ENCODE measurements at regions not wholly inside any gene's neighbourhood (a gene's known extent, or its start where the extent isn't known, plus 50 kb on each side); places are given as distances from the start of the nearest gene placed in this dataset.
A peak's percentile ranks its signal among the peaks of the same experiment; 100 is the strongest.

DNA sequence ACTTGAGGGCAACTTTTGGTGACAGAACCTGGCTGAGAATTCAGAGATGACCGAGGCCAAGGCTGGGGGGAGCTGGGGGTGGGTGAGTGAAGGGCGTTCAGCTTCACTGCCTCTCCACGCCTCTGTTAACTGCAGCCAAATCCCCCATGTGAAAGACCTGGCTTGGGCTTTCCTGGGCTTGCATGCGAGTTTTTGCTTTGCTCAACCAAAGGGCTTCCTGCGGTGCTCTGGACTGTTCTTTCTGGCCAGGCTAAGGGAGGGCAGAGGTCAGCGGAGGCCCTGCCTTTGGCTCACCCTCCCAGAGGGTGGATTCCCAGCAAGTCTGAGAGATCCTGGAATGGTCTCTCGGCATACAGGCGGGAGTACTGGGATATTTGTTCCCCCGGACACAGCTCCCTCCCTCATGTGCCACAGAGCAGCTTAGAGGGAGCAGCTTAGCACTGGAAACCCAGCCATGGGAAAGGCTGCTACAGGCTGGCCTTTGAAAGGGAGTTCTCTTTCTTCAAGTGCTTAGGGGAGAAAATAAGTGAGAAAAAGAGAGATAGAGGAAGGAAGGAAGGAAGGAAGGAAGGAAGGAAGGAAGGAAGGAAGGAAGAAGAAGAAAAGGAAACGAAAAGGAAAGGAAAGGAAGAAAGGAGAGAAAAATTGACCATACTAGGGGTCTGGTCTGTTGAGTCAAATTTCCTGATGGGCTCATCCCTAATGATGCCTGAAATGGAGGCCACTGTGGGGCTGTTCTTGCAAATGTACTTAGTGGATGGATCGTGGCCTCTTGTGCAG lies 158.8 kb downstream of the FGF18 start:
- H3K27me3 ChIP-seq (ENCODE audit: control insufficient read depth in 5 of 5, insufficient read depth in 4 of 5, low read length in 5 of 5), result peaks cover 0 to 8% (median 0%) of the 10 kb centered on the region in 5 donors

DNA sequence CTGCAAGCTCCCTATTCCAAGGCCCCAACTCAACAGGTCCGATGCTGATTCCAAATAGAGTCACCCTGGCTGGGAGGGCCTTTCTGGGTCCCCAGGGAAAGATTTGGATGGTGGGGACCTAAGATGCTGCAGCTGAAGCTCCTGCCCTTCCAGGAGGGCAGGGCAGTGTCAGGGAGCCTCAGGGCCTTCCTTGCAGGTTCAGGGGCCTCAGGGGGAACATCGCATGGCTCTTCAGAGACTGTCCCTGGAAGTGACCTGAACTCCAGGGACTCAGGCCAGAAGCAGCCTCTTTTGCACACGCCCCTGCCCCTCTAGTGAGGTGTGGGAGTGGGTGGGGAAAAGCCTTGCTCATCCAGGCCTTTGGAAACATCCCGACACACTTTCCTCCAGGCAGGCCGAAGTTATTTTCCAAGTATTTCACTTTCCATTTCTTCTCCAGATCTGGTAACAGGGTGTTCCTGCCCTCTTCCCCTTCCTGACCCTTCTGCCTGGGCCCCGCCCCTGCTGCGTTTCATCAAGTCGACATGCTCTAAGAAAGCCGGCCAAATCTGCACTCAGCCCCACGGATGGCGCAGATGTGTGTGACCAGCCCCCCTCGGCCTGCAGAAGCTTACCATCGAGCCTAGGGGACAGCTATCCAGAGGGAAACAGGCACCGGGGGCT lies 159.5 kb downstream of the FGF18 start:
- H3K36me3 ChIP-seq (ENCODE audit: control insufficient read depth in 5 of 5, insufficient read depth in 5 of 5, low read length in 5 of 5), result no peaks in the 10 kb centered on the region
- H3K4me1 ChIP-seq (ENCODE audit: control insufficient read depth in 5 of 5, insufficient read depth in 5 of 5, low read length in 5 of 5), result peaks cover 6 to 32% (median 21%) of the 10 kb centered on the region in 5 donors
- peaks cover 0 to 8% (median 0%) of the 10 kb centered on the region in 5 donors for H3K27me3 ChIP-seq (ENCODE audit: control insufficient read depth in 5 of 5, insufficient read depth in 4 of 5, low read length in 5 of 5)
- peak overlapping the region in 1 of 5 donors; percentile 27 for H3K9ac ChIP-seq (ENCODE audit: low read length in 5 of 5)
- peak overlapping the region; percentile 30 for H3K27ac ChIP-seq (ENCODE audit: low read depth, low read length)
- H3K4me3 ChIP-seq (ENCODE audit: low read depth in 1 of 5, low read length in 5 of 5), result no peak overlapping the region
- peaks cover 0 to 6% (median 2%) of the 10 kb centered on the region in 5 donors for H3K9me3 ChIP-seq (ENCODE audit: control insufficient read depth in 5 of 5, low read length in 5 of 5)

More for the DNA sequence above, 158.8 kb downstream of the FGF18 start:
- H3K9ac ChIP-seq (ENCODE audit: low read length in 5 of 5), result peak overlapping the region in 1 of 5 donors; percentile 27
- H3K4me1 ChIP-seq (ENCODE audit: control insufficient read depth in 5 of 5, insufficient read depth in 5 of 5, low read length in 5 of 5), result peaks cover 7 to 32% (median 21%) of the 10 kb centered on the region in 5 donors
- H3K27ac ChIP-seq (ENCODE audit: low read depth, low read length), result peak overlapping the region; percentile 30
- no peak overlapping the region for H3K4me3 ChIP-seq (ENCODE audit: low read depth in 1 of 5, low read length in 5 of 5)
- peaks cover 0 to 6% (median 2%) of the 10 kb centered on the region in 5 donors for H3K9me3 ChIP-seq (ENCODE audit: control insufficient read depth in 5 of 5, low read length in 5 of 5)
- H3K36me3 ChIP-seq (ENCODE audit: control insufficient read depth in 5 of 5, insufficient read depth in 5 of 5, low read length in 5 of 5), result no peaks in the 10 kb centered on the region

DNA sequence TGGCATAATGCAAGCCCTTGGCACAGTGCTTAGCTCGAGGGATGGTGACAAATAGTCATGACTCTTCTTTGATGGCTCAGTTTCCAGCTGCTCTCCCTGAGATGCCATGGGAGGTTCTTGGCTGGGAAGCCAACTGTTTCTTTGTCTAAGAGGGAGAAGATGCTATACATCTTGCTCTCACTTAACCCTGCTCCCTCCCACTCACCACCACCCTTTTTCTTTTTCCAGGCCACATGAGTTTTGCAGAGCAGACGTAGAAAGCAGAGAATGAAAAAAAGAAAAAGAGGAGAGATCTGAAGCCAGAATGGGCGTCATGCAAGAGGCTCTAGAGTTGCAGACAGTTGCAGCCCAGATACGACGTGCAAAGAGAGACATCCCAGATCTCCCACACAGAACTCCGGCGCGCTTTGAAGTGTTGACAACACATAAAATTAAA lies 160.5 kb downstream of the FGF18 start:
- Histone ChIP-seq H3K36me3 (ENCODE audit: control insufficient read depth in 5 of 5, insufficient read depth in 5 of 5, low read length in 5 of 5) (no peaks in the 10 kb centered on the region), H3K27me3 (ENCODE audit: control insufficient read depth in 5 of 5, insufficient read depth in 4 of 5, low read length in 5 of 5) (peaks cover 0 to 4% (median 0%) of the 10 kb centered on the region in 5 donors), H3K27ac (ENCODE audit: low read depth, low read length) (no peak overlapping the region), H3K4me1 (ENCODE audit: control insufficient read depth in 5 of 5, insufficient read depth in 5 of 5, low read length in 5 of 5) (peaks cover 4 to 32% (median 21%) of the 10 kb centered on the region in 5 donors), H3K4me3 (ENCODE audit: low read depth in 1 of 5, low read length in 5 of 5) (no peak overlapping the region), H3K9ac (ENCODE audit: low read length in 5 of 5) (no peak overlapping the region), H3K9me3 (ENCODE audit: control insufficient read depth in 5 of 5, low read length in 5 of 5) (peaks cover 0 to 6% (median 2%) of the 10 kb centered on the region in 5 donors)

DNA sequence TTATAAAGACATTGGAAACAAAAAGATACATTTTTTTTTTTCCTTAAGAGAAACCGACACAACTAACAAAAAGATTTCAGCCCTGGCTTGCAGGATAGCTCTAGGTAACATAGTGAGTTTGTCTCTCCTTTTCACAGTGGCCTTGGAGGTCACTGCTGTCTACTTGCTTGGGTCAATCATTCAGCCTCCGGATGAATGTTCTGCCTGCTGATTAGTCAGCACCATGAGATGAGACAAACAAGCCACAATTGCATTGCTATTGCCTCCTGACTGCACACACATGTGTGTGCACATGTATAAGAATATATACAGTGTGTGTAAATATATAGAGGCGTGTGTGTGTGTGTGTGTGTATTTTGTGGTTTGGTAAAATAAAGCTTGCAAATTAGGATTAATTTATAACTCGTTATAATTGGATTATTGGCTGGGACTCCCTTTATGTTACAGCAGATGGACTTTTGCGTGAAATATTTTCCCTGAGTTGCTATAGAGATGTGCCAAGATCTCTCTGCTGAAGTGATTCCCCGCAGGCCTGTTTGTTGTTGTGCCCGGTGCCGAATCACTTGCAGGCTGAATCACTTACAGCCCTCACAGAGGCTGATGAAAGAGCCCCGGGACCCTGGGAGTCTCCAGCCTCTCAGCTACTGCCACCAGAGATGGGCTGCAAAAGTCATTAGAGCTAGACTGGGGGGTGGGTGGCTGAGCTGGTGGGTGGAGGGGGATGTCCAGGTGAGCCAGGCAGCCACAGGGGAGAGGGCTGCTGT lies 161.2 kb downstream of the FGF18 start:
- H3K4me1 ChIP-seq (ENCODE audit: control insufficient read depth in 5 of 5, insufficient read depth in 5 of 5, low read length in 5 of 5), result peaks cover 4 to 32% (median 21%) of the 10 kb centered on the region in 5 donors
- peaks cover 0 to 5% (median 2%) of the 10 kb centered on the region in 5 donors for H3K9me3 ChIP-seq (ENCODE audit: control insufficient read depth in 5 of 5, low read length in 5 of 5)
- no peaks in the 10 kb centered on the region for H3K36me3 ChIP-seq (ENCODE audit: control insufficient read depth in 5 of 5, insufficient read depth in 5 of 5, low read length in 5 of 5)
- peaks cover 0 to 4% (median 0%) of the 10 kb centered on the region in 5 donors for H3K27me3 ChIP-seq (ENCODE audit: control insufficient read depth in 5 of 5, insufficient read depth in 4 of 5, low read length in 5 of 5)
- no peak overlapping the region for H3K4me3 ChIP-seq (ENCODE audit: low read depth in 1 of 5, low read length in 5 of 5)
- H3K9ac ChIP-seq (ENCODE audit: low read length in 5 of 5), result no peak overlapping the region
- H3K27ac ChIP-seq (ENCODE audit: low read depth, low read length), result no peak overlapping the region

DNA sequence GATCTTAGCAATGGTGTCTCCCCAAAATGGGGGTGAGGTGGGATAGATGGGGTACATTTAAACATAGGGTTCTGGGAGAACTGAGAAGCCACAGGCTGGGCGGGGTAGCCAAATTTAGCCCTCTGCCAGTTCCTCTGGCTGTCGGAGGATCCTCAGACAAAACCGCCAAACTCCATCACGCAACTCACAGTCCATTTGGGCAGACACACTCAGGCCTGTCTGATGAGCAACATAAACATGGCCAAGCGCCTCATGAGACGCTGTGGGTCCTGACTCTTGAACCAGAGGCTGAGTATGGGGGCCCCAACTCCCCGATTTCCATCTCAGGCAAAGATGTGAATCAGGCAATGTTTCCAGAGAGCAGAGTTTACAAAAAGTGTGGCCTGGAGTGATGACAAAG lies 162.3 kb downstream of the FGF18 start:
- Histone ChIP-seq H3K4me1 (ENCODE audit: control insufficient read depth in 5 of 5, insufficient read depth in 5 of 5, low read length in 5 of 5) (peaks cover 4 to 32% (median 21%) of the 10 kb centered on the region in 5 donors), H3K4me3 (ENCODE audit: low read depth in 1 of 5, low read length in 5 of 5) (no peak overlapping the region)

DNA sequence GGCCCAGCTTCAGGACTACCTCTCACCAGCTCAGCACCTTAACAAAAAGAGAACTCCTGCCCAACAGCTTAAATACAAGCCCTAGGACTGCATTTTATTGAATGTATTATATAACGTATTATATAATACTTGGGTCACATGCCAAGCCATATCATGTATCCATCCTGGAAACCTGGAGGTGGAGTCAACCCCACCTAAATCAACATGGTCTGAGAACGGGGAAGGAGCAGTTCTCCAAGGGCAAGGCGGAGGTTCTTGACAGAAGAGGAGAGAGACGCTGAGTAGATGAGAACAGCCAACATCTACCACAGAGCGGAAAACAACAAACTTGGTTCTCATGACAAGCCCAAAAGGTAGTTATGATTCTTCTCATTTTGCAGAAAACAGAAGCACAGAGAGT lies 163.4 kb downstream of the FGF18 start:
- Histone ChIP-seq H3K9me3 (ENCODE audit: control insufficient read depth in 5 of 5, low read length in 5 of 5) (no peaks in the 10 kb centered on the region), H3K27ac (ENCODE audit: low read depth, low read length) (no peak overlapping the region), H3K36me3 (ENCODE audit: control insufficient read depth in 5 of 5, insufficient read depth in 5 of 5, low read length in 5 of 5) (no peaks in the 10 kb centered on the region), H3K9ac (ENCODE audit: low read length in 5 of 5) (no peak overlapping the region), H3K4me1 (ENCODE audit: control insufficient read depth in 5 of 5, insufficient read depth in 5 of 5, low read length in 5 of 5) (peaks cover 4 to 31% (median 16%) of the 10 kb centered on the region in 5 donors), H3K4me3 (ENCODE audit: low read depth in 1 of 5, low read length in 5 of 5) (no peak overlapping the region), H3K27me3 (ENCODE audit: control insufficient read depth in 5 of 5, insufficient read depth in 4 of 5, low read length in 5 of 5) (peaks cover 0 to 4% (median 0%) of the 10 kb centered on the region in 5 donors)

More for the DNA sequence above, 162.3 kb downstream of the FGF18 start:
- H3K9ac ChIP-seq (ENCODE audit: low read length in 5 of 5), result no peak overlapping the region
- peaks cover 0 to 4% (median 0%) of the 10 kb centered on the region in 5 donors for H3K27me3 ChIP-seq (ENCODE audit: control insufficient read depth in 5 of 5, insufficient read depth in 4 of 5, low read length in 5 of 5)
- H3K36me3 ChIP-seq (ENCODE audit: control insufficient read depth in 5 of 5, insufficient read depth in 5 of 5, low read length in 5 of 5), result no peaks in the 10 kb centered on the region
- no peak overlapping the region for H3K27ac ChIP-seq (ENCODE audit: low read depth, low read length)
- no peaks in the 10 kb centered on the region for H3K9me3 ChIP-seq (ENCODE audit: control insufficient read depth in 5 of 5, low read length in 5 of 5)

DNA sequence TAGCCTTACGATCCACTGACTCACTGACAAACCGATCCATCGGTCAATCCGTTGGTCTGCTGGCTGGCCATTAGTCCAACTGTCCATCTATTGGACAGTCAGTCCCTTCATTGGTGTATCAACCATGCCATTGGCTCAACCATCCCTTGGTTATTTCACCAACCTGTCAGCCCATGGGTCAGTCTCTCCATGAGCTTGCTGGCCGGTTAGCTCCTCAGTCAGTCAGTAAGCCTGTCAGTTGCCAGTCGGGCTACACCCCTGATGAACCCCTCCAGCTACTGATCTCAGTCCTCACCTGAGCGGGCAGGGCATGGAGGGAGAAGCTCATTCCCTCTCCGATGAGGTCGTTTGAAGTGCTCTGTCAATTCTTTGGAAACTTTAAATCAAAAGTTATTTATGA lies 166.5 kb downstream of the FGF18 start:
- no peak overlapping the region for H3K9ac ChIP-seq (ENCODE audit: low read length in 5 of 5)
- H3K27me3 ChIP-seq (ENCODE audit: control insufficient read depth in 5 of 5, insufficient read depth in 4 of 5, low read length in 5 of 5), result peaks cover 0 to 3% (median 0%) of the 10 kb centered on the region in 5 donors
- peaks cover 0 to under 1% (median 0%) of the 10 kb centered on the region in 5 donors for H3K4me1 ChIP-seq (ENCODE audit: control insufficient read depth in 5 of 5, insufficient read depth in 5 of 5, low read length in 5 of 5)
- H3K27ac ChIP-seq (ENCODE audit: low read depth, low read length), result no peak overlapping the region
- no peaks in the 10 kb centered on the region for H3K36me3 ChIP-seq (ENCODE audit: control insufficient read depth in 5 of 5, insufficient read depth in 5 of 5, low read length in 5 of 5)
- H3K9me3 ChIP-seq (ENCODE audit: control insufficient read depth in 5 of 5, low read length in 5 of 5), result no peaks in the 10 kb centered on the region
- no peak overlapping the region for H3K4me3 ChIP-seq (ENCODE audit: low read depth in 1 of 5, low read length in 5 of 5)

DNA sequence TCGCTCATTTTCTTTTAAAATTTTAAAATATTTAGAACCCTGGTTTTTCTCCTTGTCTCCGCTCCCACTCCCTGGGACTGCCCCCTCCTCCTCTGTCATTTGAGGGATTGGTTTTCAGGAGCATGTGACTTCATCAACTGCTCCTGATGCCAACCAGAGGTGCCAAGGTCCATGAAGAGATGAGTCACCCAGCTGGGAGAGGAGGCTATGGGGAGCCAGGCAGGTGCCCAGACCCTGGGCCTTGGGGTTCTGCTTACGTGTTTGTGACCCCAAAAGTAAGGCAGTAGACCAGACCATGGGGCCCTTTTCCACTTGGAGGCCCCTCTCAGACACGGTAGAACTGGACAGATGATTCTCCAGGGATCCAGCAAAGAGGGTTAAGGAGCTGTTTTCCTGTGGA lies 167.0 kb downstream of the FGF18 start:
- Histone ChIP-seq H3K4me3 (ENCODE audit: low read depth in 1 of 5, low read length in 5 of 5) (no peak overlapping the region), H3K36me3 (ENCODE audit: control insufficient read depth in 5 of 5, insufficient read depth in 5 of 5, low read length in 5 of 5) (no peaks in the 10 kb centered on the region), H3K27ac (ENCODE audit: low read depth, low read length) (no peak overlapping the region), H3K27me3 (ENCODE audit: control insufficient read depth in 5 of 5, insufficient read depth in 4 of 5, low read length in 5 of 5) (peaks cover 0 to 3% (median 0%) of the 10 kb centered on the region in 5 donors), H3K9ac (ENCODE audit: low read length in 5 of 5) (no peak overlapping the region), H3K9me3 (ENCODE audit: control insufficient read depth in 5 of 5, low read length in 5 of 5) (no peaks in the 10 kb centered on the region), H3K4me1 (ENCODE audit: control insufficient read depth in 5 of 5, insufficient read depth in 5 of 5, low read length in 5 of 5) (no peaks in the 10 kb centered on the region)

DNA sequence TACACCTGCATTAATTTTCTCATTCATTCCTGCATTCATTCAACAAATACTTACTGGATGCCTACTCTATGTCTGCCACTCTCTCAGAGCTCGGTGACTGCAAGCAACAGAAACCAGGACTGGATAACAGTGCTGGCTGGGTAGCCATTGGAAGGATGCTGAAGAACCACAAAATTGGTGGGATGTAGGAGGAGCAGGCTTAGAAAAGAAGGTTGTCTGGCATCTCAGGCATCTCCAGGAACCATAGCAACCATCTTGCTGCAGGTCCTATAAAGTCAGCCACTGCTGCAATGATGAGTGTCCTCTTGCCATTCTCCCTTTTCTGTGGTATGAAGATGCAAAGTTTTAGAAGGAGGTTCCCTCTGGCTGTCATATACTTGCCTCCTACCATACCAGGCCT lies 168.6 kb downstream of the FGF18 start:
- Histone ChIP-seq H3K4me3 (ENCODE audit: low read depth in 1 of 5, low read length in 5 of 5) (no peak overlapping the region), H3K9me3 (ENCODE audit: control insufficient read depth in 5 of 5, low read length in 5 of 5) (no peaks in the 10 kb centered on the region), H3K27ac (ENCODE audit: low read depth, low read length) (no peak overlapping the region), H3K4me1 (ENCODE audit: control insufficient read depth in 5 of 5, insufficient read depth in 5 of 5, low read length in 5 of 5) (no peaks in the 10 kb centered on the region), H3K36me3 (ENCODE audit: control insufficient read depth in 5 of 5, insufficient read depth in 5 of 5, low read length in 5 of 5) (no peaks in the 10 kb centered on the region), H3K9ac (ENCODE audit: low read length in 5 of 5) (no peak overlapping the region), H3K27me3 (ENCODE audit: control insufficient read depth in 5 of 5, insufficient read depth in 4 of 5, low read length in 5 of 5) (peaks cover 0 to 3% (median 0%) of the 10 kb centered on the region in 5 donors)

All from subcutaneous abdominal adipose tissue (tissue), 5 donors.